Adrenal gland (tissue), 5 donors: ENCODE measurements at regions not wholly inside any gene's neighbourhood (a gene's known extent, or its start where the extent isn't known, plus 50 kb on each side); places are given as distances from the start of the nearest gene placed in this dataset.

Experiments used
- CTCF ChIP-seq, 6 experiments: fragments of 450-650 bp in 4 of 6; fragments of 200-600 bp in 2 of 6; sonication (generic) in 1 of 6; IDR thresholded peaks; 1 replicate in 5 of 6; 2 replicates in 1 of 6; pipeline versions ENCODE4 v1.5.1 to v1.8.0; 2016 to 2021; ENCODE audit warnings: antibody characterized with exemption in 6 of 6, mild to moderate bottlenecking in 2 of 6, moderate library complexity in 1 of 6
- POLR2A ChIP-seq, 2 donors: fragments of 450-650 bp; IDR thresholded peaks; one replicate each; pipeline ENCODE4 v1.6.1; 2017; ENCODE audit warnings: antibody characterized with exemption in 2 of 2, mild to moderate bottlenecking in 2 of 2, moderate library complexity in 1 of 2
- donor health status: DM: no; HTN: no; CAD: no.

- TF ChIP-seq CTCF (IDR thresholded peaks at IDR 0.05) (no peak), POLR2A (IDR thresholded peaks at IDR 0.05) (no peak)
These were observed 117.5 kb downstream of the FAM174B start for GRCh38 chr15:92538115-92538514.
